MCF 10A (cell line): ENCODE measurements at regions not wholly inside any gene's neighbourhood (a gene's known extent, or its start where the extent isn't known, plus 50 kb on each side); places are given as distances from the start of the nearest gene placed in this dataset.
"Not testable (repeated sequence)": the region's sequence is repeated elsewhere in the genome, so short reads cannot be mapped to it uniquely, and the experiment has no call there.

ENCODE experiments used
- BruUV-seq: library from RNA; stranded (reverse); fragments of 400-500 nt; replicated peaks from 2 replicates; lab custom pipeline; 2021; lab: Mats Ljungman, UMichigan
- CTCF ChIA-PET: fragments of 300-600 bp; sonication (Branson Sonifier 250); formaldehyde crosslinking; extraction: SDS; loops from one replicate; lab custom pipeline; 2021; ENCODE audit warnings: antibody characterized with exemption, inconsistent platforms; lab: Yijun Ruan, JAX
- POLR2A ChIA-PET: fragments of 300-600, 350-650 bp; sonication (Branson Sonifier 250); formaldehyde crosslinking; extraction: SDS; loops from one replicate; lab custom pipeline; 2020; ENCODE audit warnings: antibody characterized with exemption, inconsistent platforms; lab: Yijun Ruan, JAX
- DNase-seq: peaks from one replicate; pipeline ENCODE4 v3.0.0-alpha.2; 2018; ENCODE audit not compliant: unreplicated experiment
- H3K27ac Mint-ChIP-seq: one replicate; pipeline ENCODE4 v1.8.0; 2022; ENCODE audit warnings: mild to moderate bottlenecking, low read depth, mixed read lengths; ENCODE audit not compliant: unreplicated experiment
- H3K27me3 Mint-ChIP-seq: one replicate; pipeline ENCODE4 v1.8.0; 2022; ENCODE audit warnings: mixed read lengths; ENCODE audit not compliant: insufficient read depth, unreplicated experiment
- H3K36me3 Mint-ChIP-seq: one replicate; pipeline ENCODE4 v1.8.0; 2022; ENCODE audit warnings: mild to moderate bottlenecking, moderate library complexity, mixed read lengths; ENCODE audit not compliant: insufficient read depth, unreplicated experiment
- H3K4me1 Mint-ChIP-seq: one replicate; pipeline ENCODE4 v1.8.0; 2022; ENCODE audit warnings: mixed read lengths; ENCODE audit not compliant: insufficient read depth, unreplicated experiment
- H3K4me3 Mint-ChIP-seq: one replicate; pipeline ENCODE4 v1.8.0; 2022; ENCODE audit warnings: mild to moderate bottlenecking, moderate library complexity, mixed read lengths; ENCODE audit not compliant: unreplicated experiment
- H3K9me3 Mint-ChIP-seq: one replicate; pipeline ENCODE4 v1.8.0; 2022; ENCODE audit warnings: mixed read lengths; ENCODE audit not compliant: unreplicated experiment
- intact Hi-C: fragments of 100-400 bp; cut with micrococcal nuclease; formaldehyde crosslinking; loops from 2 replicates; pipeline ENCODE4 v1.14.1; 2022
- TF ChIP-seq, protein P1 (sequence below): fragments of 200-600 bp; IDR thresholded peaks from one replicate; pipeline ENCODE4 v1.8.0; 2022; ENCODE audit warnings: antibody characterized with exemption, mild to moderate bottlenecking; ENCODE audit not compliant: unreplicated experiment

DNA sequence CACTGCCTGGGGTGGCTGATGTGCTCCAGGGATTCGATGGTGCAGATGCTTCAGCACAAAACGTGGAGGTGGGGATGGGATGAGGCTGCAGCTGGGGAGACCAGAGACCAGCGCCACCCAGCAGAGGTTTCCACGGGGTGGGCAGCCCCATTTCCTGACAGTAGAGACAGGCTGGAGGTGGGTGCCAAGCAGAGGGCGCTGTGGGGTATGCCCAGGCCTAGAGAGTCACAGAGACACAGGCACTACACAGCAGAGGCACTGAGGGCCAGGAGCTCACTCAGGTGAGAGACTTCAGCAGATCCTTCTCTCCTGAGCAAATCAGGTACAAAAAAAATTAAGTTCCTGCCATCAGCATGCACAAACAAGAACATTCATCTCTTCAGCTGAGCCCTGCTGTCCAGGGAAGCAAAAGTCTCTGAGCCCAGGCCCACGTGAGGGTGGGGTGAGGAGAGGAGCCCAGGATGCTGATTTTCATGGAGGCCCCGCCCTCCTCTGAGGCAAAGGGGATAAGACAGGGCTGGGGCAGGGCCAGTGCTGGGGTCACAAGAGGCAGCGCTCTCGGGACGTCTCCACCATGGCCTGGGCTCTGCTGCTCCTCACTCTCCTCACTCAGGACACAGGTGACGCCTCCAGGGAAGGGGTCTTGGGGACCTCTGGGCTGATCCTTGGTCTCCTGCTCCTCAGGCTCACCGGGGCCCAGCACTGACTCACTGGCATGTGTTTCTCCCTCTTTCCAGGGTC is 53.1 kb downstream of the GGTLC2 start:
- no TSS peak for BruUV-seq
- CTCF ChIA-PET = no interaction called here
- Mint-ChIP-seq H3K9me3 (no peaks in the 10 kb centered on the region), H3K27ac (no peak overlapping the region), H3K36me3 (no peaks in the 10 kb centered on the region), H3K4me3 (no peak overlapping the region), H3K27me3 (no peaks in the 10 kb centered on the region), H3K4me1 (peaks cover 17% of the 10 kb centered on the region)
- POLR2A ChIA-PET = no interaction called here
- no peak for DNase-seq
- TF ChIP-seq, protein P1, sequence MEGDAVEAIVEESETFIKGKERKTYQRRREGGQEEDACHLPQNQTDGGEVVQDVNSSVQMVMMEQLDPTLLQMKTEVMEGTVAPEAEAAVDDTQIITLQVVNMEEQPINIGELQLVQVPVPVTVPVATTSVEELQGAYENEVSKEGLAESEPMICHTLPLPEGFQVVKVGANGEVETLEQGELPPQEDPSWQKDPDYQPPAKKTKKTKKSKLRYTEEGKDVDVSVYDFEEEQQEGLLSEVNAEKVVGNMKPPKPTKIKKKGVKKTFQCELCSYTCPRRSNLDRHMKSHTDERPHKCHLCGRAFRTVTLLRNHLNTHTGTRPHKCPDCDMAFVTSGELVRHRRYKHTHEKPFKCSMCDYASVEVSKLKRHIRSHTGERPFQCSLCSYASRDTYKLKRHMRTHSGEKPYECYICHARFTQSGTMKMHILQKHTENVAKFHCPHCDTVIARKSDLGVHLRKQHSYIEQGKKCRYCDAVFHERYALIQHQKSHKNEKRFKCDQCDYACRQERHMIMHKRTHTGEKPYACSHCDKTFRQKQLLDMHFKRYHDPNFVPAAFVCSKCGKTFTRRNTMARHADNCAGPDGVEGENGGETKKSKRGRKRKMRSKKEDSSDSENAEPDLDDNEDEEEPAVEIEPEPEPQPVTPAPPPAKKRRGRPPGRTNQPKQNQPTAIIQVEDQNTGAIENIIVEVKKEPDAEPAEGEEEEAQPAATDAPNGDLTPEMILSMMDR = no peak
- intact Hi-C loops = no loop called here

DNA sequence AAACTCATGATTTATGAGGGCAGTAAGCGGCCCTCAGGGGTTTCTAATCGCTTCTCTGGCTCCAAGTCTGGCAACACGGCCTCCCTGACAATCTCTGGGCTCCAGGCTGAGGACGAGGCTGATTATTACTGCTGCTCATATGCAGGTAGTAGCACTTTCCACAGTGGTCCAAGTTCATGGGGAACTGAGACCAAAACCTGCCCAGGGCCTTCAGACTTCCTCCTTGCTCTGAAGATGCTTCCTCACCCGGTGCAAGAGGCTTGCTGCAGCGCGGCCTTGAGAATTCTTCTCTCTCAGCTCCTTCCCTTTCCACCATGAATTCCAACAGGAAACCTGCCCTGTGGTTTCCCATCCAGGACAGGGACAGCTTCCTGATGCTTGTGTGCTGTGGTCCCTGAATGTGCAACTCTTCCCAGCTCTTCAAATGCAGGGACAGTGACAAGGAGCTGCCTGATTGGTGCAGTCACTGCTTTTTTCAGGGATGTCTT is 53.9 kb downstream of the GGTLC2 start:
- Mint-ChIP-seq H3K4me1 (peaks cover 15% of the 10 kb centered on the region), H3K27me3 (no peaks in the 10 kb centered on the region), H3K36me3 (no peaks in the 10 kb centered on the region), H3K4me3 (no peak overlapping the region), H3K27ac (no peak overlapping the region), H3K9me3 (no peaks in the 10 kb centered on the region)
- TF ChIP-seq, protein P1 = no peak
- no TSS peak for BruUV-seq
- DNase-seq = no peak
- intact Hi-C loops = no loop called here
- ChIA-PET POLR2A (interaction anchor here (0.7 kb wide), 1 partner anchor 69 kb away, joined by 3 read pairs; no protein-coding TSS in a partner anchor), CTCF (no interaction called here)

DNA sequence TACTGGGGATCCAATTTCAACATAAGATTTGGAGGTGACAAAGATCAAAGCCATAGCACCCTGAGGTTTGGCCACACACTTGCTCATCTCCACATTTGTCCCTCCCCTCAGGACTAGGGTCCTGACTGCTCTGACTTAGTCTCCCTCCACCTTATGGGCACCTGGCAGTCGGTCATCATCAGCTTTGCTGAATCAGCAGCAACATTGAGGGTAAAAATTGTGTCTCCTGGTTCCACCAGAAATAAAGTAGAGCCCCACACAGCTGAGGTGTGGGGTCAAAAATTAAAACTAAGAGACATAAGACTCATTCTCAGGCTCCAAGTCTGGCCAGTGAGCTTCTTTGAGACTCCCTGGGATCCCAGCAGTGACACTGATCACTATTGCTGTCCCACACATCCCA is 56.2 kb downstream of the GGTLC2 start:
- TF ChIP-seq, protein P1 = no peak
- BruUV-seq = no TSS peak
- ChIA-PET CTCF (interaction anchor here (0.6 to 6.6 kb wide), 5 partner anchors 9 to 257 kb away, joined by 3 to 68 read pairs (median 5); no protein-coding TSS in a partner anchor), POLR2A (no interaction called here)
- Mint-ChIP-seq H3K4me3 (no peak overlapping the region), H3K4me1 (peaks cover 16% of the 10 kb centered on the region), H3K9me3 (no peaks in the 10 kb centered on the region), H3K27ac (no peak overlapping the region), H3K36me3 (no peaks in the 10 kb centered on the region), H3K27me3 (no peaks in the 10 kb centered on the region)
- intact Hi-C loops = no loop called here
- no peak for DNase-seq

DNA sequence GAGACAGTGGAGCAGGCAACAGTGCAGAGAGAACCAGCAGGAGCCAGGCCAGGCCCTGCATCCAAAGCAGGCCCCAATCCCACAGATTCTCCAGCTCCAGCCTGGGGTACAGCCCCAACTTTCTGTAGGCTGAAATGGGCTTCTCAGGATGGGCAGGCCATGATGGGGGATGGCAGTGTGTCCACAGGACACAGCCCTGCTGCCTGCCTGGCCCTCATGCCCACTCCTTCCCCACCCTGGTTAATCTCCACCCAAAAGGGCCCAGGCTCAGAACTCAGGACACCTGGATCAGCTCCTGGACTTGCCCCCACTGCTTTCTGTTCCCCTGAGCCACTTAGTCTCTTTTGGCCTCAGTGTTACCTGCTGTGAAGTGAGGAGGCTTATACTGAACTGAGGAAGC is 57.1 kb downstream of the GGTLC2 start:
- DNase-seq, H3K4me3 Mint-ChIP-seq, intact Hi-C loops, H3K27ac Mint-ChIP-seq, H3K36me3 Mint-ChIP-seq, H3K27me3 Mint-ChIP-seq, H3K9me3 Mint-ChIP-seq, BruUV-seq: not testable (repeated sequence)
- H3K4me1 Mint-ChIP-seq = peaks cover 16% of the 10 kb centered on the region
- CTCF ChIA-PET = interaction anchor here (0.5 to 6.6 kb wide), 9 partner anchors 8 to 246 kb away, joined by 3 to 68 read pairs (median 5); no protein-coding TSS in a partner anchor
- POLR2A ChIA-PET = interaction anchor here (0.7 to 1.6 kb wide), 3 partner anchors 16 to 238 kb away, joined by 3 to 5 read pairs (median 3); no protein-coding TSS in a partner anchor
